GM18511 (cell line): ENCODE measurements at regions not wholly inside any gene's neighbourhood (a gene's known extent, or its start where the extent isn't known, plus 50 kb on each side); places are given as distances from the start of the nearest gene placed in this dataset.
"Not testable (repeated sequence)": the region's sequence is repeated elsewhere in the genome, so short reads cannot be mapped to it uniquely, and the experiment has no call there.

Experiments used
- ATAC-seq: cut with Tn5 transposase; IDR thresholded peaks from one replicate; pipeline ENCODE4 v1.9.1; 2021; ENCODE audit warnings: mild to moderate bottlenecking, moderate library complexity; ENCODE audit not compliant: unreplicated experiment

DNA sequence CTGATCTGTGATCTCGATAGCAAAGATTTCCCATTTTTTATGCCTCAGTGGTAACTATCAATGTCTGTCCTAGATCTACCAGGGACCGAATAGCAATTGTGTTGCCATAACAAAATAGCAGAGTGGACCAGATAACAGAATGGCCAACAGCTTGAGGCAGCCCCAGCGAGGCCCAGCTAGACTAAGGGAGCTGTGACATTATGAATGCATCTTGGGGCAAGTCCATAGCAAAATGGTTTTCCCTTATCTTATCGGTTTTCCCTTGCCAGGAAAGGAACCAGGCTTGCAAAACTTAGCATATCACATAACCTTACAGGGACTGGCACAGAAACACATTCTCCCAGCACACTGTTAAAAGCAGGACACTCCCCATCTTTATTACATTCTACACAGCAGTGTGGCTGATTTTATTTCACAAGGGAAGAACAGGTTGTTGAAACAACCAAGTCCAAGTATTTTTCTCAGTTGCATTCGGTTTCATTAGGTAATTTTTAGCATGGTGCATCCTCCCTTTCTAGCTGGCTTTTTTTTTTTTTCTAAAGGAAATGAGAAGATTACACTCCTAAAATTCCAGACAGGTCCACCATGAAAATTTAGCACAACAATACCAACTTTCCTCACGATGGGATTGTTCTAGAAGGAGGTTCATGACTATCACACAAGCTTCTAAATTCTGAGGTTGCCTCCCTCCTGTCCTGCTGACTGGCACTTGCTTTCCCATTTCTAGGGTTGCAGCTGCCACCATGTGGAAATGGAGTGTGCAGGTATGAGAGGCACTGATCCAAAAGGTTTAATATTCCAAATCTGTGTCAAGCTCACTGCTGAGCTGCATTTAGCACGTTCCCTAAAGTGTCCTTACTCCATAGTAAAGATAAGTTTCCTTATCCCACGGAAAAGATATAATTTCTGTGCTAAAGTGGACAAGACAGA, 97.0 kb upstream of the SLC35G4 start:
- peak; percentile 18 for ATAC-seq

DNA sequence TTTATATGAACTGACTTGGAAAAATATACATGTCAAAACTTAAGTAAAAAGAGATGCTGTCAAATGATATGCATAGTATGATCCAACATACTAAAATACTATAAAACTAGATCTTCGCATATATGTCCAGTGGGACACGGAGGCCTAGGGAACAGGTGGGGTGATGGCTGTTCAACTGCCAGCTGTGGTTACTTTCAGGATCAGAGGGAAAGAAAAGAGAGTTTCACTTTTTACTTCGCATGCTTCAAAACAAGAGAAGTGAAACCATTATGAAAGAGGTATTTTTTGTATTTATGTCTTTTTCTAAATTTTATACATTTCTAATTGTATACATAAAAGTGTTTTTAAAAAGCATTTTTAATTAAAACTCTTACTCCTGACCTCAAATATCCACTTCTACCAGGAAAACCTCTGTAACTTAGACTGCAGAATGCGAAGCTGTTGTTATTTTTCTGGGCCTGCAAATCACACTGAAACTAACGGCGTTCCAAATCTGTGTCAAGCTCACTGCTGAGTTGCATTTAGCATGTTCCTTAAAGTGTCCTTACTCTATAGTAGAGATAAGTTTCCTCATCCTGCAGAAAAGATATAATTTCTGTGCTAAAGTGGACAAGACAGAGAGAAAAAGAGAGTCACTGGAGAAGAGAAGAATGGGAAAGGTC, 97.8 kb upstream of the SLC35G4 start:
- ATAC-seq: peak; percentile 89

DNA sequence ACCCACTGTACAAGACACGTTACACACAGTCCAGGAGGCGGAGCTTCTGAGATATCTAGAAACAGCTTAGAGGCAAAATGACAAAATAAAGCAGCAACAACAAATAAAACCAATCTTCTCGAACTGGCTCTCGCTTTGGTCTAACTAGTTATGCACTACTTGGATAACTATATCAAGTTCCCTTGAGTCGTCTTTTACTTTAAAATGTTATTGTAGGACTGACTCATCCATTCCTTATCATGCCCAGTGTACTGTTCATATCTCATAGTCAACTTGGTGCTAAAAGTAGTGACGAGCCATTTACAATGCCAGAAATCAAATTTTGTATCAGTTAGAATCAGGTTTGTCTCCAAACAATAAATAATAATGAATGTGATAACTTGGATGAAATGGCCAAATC, 102.5 kb upstream of the SLC35G4 start:
- ATAC-seq: no peak

DNA sequence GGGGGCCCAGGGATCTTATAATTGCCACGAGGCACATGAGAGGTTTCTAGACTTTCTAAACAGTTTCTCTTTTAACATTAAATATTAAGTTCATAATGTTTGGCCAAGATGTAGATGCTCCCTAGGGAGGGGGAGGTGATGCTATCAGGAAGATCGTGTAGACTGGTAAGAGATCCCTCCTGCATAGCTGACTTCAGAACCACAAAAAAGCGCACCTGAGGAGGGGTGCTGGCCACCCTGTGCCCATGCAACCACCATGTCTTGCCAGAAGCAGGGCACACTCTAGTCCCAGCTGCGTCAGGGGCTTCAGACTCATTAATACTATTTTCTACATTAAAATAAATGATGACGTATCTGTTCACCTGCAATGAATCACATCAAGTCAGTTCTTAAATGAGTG, 103.4 kb upstream of the SLC35G4 start:
- ATAC-seq: no peak

DNA sequence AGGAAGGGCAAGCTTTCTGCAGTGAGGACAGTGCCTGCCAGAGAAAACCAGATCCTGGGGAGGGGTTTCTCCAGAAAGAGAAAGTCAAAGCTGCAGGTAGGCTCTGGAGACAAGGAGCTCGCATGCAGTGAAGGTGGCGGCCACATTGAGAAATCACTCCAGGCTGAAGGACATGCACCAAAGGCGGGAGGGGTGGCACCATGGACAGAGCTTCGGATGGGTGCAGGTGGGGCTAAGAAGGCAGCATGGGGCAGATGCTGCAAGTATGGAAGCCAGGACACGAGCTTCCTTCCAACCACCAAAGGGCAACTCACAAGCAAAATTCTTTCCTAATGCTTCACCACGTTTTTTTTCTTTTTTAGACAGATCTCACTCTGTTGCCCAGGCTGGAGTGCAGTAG, 104.4 kb upstream of the SLC35G4 start:
- ATAC-seq: no peak

DNA sequence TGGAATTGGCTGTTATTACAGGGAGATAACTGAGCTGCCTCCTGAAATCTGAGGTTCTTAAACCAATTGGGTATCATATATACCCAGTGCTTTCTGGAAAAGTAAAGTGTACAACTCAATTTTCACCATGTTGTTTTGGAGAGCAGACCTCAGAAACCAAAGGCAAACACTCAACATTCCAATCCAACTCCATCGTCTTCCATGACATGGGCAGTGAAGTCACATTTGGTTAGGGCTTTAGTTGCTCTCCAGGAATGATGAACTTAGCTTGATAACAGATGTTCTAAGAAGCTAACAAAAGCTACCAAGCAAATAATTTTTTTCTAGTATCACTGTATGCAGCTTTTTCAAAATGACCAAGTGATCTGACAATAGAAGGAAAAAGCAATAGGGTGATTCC, 107.0 kb upstream of the SLC35G4 start:
- no peak for ATAC-seq

DNA sequence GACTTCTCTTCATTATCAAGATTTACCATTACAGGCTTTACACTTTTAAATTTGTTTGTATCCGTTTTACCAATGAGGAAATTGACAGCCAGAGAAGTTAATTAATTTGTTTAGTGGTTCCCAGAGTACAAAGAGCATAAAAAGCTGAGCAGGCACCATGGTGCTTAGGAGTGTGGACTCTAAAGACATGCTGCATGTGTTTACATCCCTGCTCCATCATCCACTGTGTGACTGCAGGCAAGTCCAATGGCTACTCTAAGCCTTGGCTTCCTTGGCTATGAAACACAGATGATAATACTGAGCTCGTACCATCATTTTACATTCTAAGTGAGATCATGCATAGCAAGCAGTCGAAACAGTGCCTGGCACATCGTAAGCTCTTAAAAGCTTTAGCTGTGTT, 108.0 kb upstream of the SLC35G4 start:
- ATAC-seq: no peak

DNA sequence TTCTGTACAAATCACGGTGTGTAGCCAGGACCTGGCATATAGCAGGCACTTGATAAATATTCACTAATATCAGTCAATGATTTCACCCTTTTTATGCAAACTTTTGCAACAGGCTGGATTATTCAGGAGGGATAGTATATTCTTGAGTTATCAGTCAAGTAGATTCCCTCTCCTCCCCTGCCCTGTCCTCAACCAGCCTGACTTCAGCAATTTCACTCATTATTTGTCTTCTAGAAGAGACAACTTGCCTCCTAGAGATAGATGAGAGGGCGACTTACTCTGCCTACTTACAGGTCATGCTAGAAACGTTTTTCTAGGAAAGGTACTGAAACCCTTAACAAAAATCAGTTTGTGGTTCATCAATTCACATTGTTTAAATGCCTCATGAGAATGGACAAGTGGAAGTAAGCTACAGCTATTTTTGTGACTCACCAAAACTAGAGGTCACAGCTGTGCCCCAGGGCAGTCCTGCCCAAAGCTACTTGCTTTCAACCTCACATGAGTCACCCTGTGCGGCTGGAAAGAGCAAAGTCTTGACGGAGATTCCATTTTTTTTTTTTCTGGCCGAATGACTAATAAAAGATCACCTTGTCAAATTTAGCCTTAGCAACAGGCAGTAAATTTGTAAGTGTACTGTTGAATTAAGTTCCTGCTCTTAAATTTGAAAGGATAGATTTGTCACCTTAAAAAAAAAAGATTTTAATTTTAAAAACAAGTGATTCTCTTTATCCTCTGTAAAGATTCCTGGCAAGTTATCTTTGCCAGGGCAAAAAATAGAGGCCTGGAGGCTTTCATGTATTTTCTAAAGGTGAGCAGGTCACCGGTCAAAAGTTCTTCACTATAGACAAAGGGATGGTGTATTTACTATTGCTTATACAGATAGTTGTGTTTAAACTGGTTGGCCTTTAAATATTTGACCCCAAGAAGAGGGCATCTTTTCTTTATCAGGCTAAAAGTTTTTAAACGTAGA, 109.0 kb upstream of the SLC35G4 start:
- ATAC-seq: peak; percentile 95

DNA sequence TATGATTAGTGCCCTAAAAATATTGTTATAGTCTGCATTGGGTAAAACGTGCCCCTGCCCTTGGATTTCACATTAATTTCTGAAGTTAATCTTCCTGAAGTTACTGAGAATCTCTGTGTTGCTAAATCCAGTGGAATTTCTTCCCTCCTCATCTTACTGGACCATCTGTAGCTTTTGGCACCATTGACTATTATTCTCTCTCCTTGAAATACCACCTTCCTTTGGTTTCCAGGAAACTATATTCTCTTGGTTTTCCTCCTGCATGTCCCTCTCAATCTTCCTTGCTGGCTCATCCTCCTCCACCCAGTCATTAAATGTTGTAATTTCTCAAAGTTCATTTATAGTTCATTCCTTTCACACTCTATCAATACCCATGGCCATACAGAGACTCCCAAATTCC, 110.6 kb upstream of the SLC35G4 start:
- ATAC-seq: no peak

DNA sequence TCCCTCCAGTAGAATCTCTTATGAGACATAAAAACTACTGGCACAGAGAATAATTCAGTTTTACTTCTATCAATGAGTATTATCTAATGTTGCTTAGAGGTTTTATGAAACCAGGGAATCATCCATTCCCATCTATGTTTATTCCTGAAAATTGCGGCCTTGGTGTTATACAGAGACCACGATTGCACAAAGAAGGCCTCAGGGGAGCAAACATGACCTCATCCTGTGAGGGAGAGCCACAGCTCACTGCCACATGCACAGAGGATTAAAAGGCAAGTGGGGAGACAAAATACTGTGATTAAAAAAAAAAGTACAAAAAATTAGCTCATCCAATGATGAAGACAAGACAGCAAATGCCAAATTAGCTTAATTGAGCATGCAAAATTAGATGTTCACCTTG, 111.8 kb upstream of the SLC35G4 start:
- no peak for ATAC-seq

DNA sequence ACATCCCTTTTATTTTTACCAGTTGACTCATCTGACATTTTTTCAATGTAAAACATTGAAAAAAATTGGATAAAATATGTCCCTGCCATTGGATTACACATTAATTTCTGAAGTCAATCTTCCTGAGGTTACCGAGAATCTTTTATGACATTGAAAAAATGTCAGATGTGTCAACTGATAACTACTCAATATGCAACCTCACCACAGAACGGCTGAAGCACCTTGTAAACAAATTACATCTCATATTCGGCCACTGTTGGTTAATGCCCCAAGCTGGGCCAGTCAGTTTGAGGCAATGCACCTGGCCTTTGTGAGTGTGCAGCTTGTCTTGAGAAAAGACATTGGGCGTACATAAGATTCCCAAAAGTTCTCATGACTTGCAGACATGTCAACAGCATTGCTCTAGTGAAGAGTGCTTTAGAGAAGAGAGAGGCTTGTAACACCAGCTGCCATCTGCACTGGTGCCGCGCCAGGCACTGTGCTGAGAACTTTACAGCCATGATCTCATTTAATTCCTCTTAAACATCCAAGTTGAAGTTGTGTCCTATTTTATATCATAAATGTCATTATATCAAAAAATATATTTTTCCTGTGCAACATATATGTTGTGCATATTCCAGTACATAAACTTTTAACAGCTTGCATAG, 112.7 kb upstream of the SLC35G4 start:
- ATAC-seq: no peak

DNA sequence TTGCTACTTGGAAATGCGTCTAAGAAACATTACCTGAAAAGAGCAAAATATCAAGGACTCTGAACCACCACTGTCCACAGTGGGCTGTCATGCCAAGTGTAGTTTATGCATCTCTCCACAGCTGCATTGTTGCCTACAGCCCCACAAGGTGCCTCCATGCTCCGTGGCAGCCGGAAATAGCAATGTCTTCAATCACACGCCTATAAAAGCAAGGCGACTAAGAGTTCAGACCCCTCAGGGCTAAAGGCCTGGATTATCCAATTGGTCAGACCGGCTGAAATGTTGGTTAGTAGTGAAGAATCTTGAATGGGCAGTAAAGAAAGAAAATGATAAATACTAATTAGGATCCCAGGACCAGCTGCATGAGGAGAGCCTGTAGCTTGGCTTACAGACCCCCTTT, 114.0 kb upstream of the SLC35G4 start:
- ATAC-seq: no peak

DNA sequence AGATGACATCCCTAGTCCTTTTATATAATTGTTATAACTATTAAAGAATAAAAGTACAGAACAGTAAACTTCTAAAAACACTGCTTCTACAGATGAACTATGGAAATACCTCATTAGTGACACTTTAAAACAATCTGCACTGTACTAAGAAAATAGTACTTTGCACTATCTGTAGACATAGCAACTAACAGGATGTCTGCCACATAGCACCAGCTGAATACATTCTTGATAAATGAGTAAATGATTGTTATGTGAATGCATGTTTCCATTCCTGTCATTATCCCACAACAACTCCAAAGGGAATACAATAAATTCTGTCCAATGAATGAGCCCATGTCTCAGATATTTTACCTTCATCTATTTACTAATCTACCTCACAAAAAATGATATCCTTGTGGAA, 115.3 kb upstream of the SLC35G4 start:
- no peak for ATAC-seq

DNA sequence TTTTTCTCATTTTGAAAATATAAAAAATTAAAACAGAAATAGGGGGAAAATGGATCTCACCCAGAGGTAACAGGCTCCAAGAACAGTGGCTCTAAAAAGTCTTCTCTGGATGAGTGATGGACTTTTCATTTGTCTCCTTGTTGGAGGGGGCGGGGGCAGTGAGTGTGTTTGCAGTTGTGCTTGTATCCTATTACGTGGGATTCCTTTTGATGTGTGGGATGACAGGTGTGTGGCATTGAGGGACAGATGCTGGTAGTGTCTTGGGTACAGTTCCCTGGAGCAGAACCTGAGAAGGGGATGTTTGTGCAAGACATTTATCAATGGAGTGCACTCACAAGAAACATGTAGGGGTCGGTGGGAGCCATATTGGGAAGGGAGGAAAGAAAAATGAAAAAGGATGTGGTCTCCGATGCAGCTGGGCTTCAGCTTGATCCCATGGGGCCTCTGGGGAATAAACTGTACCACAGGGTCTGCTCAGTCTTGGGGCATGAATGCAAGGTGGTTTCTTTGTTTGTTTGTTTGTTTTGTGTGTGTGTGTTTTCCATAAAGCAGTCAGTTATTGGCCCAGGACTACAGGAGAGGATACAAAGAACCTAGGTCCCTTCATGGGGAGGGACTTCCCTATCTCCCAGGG, 120.0 kb upstream of the SLC35G4 start:
- no peak for ATAC-seq

DNA sequence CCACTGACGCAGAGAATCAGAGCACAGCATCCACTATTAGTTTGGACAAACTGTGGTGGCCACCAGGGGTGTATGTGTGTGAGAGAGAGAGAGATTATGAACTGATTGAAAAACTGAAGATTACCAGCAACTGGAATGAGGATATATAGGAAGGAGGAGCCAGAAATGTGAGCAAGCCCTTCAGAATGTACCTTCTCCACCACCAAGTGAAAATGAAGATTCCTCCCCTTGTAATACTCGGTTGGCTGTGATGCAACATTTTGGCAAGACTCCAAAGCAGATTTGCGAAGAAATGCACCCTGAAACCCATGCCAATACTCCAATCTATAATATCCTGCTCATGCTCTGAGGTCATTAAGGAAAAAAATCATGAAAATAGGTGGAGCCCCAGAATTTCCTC, 121.2 kb upstream of the SLC35G4 start:
- ATAC-seq: no peak

DNA sequence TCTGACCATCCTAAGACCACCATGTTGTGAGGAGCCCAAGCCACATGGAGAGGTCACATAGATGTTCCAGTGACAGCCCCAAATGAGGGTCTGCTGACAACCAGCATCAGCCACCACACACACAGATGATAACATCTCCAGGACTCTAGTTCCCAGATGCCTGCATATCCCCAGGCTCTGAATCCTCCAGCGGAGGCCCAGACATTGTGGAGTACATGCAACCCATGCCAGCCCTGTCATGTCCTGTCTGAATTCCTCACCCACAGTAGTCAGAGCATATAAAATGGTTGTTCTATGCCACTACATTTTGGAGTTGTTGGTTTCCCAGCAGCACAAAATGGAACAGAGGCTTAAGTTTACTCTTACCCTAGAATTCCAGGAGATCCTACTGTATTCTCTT, 122.0 kb upstream of the SLC35G4 start:
- ATAC-seq: no peak

DNA sequence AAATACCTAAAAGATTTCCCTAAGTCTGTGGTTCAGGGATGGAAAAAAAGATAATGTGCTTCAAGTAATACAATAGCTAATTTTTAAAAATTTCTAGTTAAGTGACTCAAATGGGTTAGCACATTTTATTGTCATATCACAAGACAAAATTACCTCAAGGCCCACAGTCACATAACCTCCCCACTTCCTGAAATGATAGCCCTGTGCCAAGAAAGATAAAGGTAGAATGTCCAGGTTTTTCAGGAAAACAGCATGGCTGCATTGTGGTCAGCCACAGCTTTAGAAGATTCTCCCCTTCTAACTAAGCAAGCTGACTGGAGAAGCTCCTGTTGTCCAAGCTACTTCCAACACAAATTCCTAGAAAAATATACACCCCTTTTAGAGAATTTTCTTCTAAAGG, 127.1 kb upstream of the SLC35G4 start:
- no peak for ATAC-seq

DNA sequence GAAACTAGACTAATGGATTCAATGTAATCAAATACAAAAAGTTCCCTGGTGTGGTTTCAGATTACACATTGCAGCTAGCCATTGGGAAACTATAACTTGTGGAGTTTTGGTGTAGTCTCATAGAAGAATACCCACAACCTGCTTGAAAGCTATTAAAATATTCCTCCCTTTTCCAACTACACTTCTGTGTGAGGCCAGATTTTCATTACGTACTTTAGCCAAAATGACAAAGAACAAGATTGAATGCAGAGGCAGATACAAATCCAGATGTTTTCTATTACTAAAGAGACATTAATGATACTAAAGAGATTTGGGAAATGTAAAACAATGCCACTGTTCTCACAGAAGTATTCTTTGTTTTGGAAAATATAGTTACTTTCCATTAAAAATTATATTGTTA, 128.7 kb upstream of the SLC35G4 start:
- ATAC-seq: no peak

DNA sequence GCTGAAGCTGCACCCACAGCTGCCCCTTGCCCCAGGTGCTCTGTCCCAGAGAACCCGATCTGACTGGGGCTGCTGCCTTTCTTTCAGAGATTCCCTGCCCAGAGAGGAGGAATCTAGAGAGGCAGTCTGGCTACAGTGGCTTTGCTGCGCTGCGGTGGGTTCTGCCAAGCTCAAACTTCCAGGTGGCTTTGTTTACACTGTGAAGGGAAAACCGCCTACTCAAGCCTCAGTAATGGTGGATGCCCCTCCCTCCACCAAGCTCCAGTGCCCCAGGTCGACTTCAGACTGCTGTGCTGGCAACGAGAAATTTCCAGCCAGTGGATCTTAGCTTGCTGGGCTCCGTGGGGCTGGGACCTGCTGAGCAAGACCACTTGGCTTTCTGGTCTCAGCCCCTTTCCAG, 130.4 kb upstream of the SLC35G4 start:
- ATAC-seq: not testable (repeated sequence)

DNA sequence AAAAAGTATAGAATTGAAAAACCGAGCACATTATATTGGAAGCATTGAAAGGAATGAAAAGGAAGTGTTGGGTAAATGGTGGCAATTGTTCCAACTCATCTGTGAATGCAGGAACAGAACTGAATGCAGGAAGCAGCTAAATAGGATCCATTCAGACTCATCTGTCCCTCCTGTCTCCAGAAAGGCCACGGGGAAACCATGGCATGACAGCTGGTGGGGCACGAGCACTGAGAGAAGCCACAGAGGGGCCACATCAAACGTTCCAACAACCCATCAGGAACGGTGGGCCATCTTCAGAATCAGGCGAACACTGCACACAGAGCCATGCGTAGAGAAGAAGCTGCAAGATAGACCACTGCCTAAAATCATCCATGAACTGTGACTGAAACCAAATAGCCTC, 138.5 kb upstream of the SLC35G4 start:
- no peak for ATAC-seq
